OCI-LY7 (cell line): ENCODE measurements at regions not wholly inside any gene's neighbourhood (a gene's known extent, or its start where the extent isn't known, plus 50 kb on each side); places are given as distances from the start of the nearest gene placed in this dataset.

Source experiments
- CTCF ChIP-seq: fragments of 200-600 bp; sonication (generic); conservative IDR thresholded peaks from 2 replicates; pipeline ENCODE4 v1.5.1; 2014; ENCODE audit warnings: mild to moderate bottlenecking, antibody characterized with exemption, low read length, moderate library complexity, mixed read lengths
- EZH2phosphoT487 ChIP-seq: fragments of 200-600 bp; sonication (generic); IDR thresholded peaks from 2 replicates; pipeline ENCODE4 v1.6.1; 2018; ENCODE audit warnings: low read depth, borderline replicate concordance, mild to moderate bottlenecking, mixed run types, antibody characterized with exemption, low read length, moderate library complexity, mixed read lengths

DNA sequence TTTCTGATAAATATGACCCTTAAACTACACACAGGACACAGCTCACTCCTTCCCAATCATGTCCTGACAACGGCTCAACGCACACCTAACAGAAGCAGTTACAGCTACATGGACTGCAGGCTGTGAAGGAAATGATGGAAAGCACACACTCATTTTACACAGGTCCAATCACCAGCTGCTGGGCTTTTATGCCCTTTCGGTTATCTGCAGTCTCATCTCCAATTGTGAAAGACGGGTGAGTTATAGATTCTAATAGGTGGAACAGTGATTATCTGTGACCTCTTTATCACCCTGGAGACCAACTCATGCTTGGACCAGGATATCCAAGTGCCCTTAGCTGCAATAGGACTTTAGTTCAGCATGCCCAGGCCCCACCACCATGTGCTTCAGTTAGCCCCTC is 110.4 kb upstream of the CREB1 start:
- TF ChIP-seq CTCF: no peak
- TF ChIP-seq EZH2phosphoT487: no peak
